K562 (cell line): ENCODE measurements at regions not wholly inside any gene's neighbourhood (a gene's known extent, or its start where the extent isn't known, plus 50 kb on each side); places are given as distances from the start of the nearest gene placed in this dataset.

Source experiments
- ATAC-seq: fragments of 200-7000 bp; cut with Tn5 transposase; 3 replicates; pipeline ENCODE4 v1.9.1; 2020; ENCODE audit warnings: moderate library complexity
- BruUV-seq: library from RNA; stranded (reverse); fragments of 400-500 nt; replicated peaks from 2 replicates; lab custom pipeline; 2021; lab: Mats Ljungman, UMichigan
- CTCF ChIA-PET: fragments of 300-600 bp; formaldehyde crosslinking; extraction: SDS; loops from one replicate; lab custom pipeline; 2021; ENCODE audit warnings: low intra/inter-chr PET ratio; lab: Yijun Ruan, JAX
- POLR2A ChIA-PET: fragments of 300-600, 350-650 bp; sonication (Branson Sonifier 250); formaldehyde crosslinking; extraction: SDS; loops from one replicate; lab custom pipeline; 2021; ENCODE audit warnings: antibody characterized with exemption, inconsistent platforms; lab: Yijun Ruan, JAX
- DNase-seq, 4 experiments: peaks; one replicate each; pipeline versions ENCODE4 v3.0.0 to v3.0.0-alpha.2; 2011 to 2018; ENCODE audit warnings: low spot score in 3 of 4, mixed read lengths in 3 of 4; ENCODE audit errors: extremely low read depth in 1 of 4
- FAIRE-seq: peaks from 2 replicates; lab custom pipeline; 2011; peaks lifted over from hg19 to GRCh38; lab: Jason Lieb, UNC
- H2AFZ ChIP-seq: 2 replicates; pipeline ENCODE4 v1.6.0; 2011; ENCODE audit warnings: low read depth, low read length, control low read depth, inconsistent platforms
- H3K27ac ChIP-seq: fragments of 200-600 bp; 3 replicates; pipeline ENCODE4 v1.8.0; 2011; ENCODE audit warnings: low read depth, mild to moderate bottlenecking, control low read depth, inconsistent platforms, low read length, moderate library complexity, mixed read lengths; ENCODE audit errors: extremely low read depth
- H3K27me3 ChIP-seq, 2 experiments: fragments of 300-600 bp in 1 of 2; 2 replicates in 1 of 2; 3 replicates in 1 of 2; pipeline versions ENCODE4 v1.6.0 to v1.8.0; 2011; ENCODE audit warnings: inconsistent platforms in 2 of 2, low read length in 2 of 2, mild to moderate bottlenecking in 1 of 2, mixed read lengths in 1 of 2, moderate library complexity in 1 of 2; ENCODE audit not compliant: control insufficient read depth in 2 of 2, insufficient read depth in 2 of 2
- H3K36me3 ChIP-seq: fragments of 300-600 bp; 3 replicates; pipeline ENCODE4 v1.8.0; 2011; ENCODE audit warnings: mild to moderate bottlenecking, low read length, inconsistent platforms; ENCODE audit not compliant: control insufficient read depth, insufficient read depth
- H3K4me1 ChIP-seq, 2 experiments: fragments of 200-600 bp in 1 of 2; replicated peaks in 1 of 2; 2 replicates in 1 of 2; 3 replicates in 1 of 2; pipeline versions ENCODE4 v1.5.1 to v1.8.0; 2011; ENCODE audit warnings: inconsistent platforms in 2 of 2, low read length in 2 of 2, mild to moderate bottlenecking in 1 of 2, mixed read lengths in 1 of 2, moderate library complexity in 1 of 2; ENCODE audit not compliant: control insufficient read depth in 2 of 2, insufficient read depth in 2 of 2
- H3K4me2 ChIP-seq: 2 replicates; pipeline ENCODE4 v1.6.1; 2011; ENCODE audit warnings: low read length, control low read depth, inconsistent platforms, mixed read lengths; ENCODE audit not compliant: insufficient read depth
- H3K4me3 ChIP-seq: fragments of 200-600 bp; sonication (generic), shearing (Covaris generic); 2 replicates; pipeline ENCODE4 v1.5.1; 2016; ENCODE audit warnings: control low read depth, inconsistent platforms
- H3K79me2 ChIP-seq: fragments of 200-600 bp; 3 replicates; pipeline ENCODE4 v1.8.0; 2011; ENCODE audit warnings: low read length, inconsistent platforms; ENCODE audit not compliant: control insufficient read depth, insufficient read depth
- H3K9ac ChIP-seq, 2 experiments: 2 replicates each; pipeline versions ENCODE4 v1.6.0 to v1.6.1; 2011; ENCODE audit warnings: low read depth in 2 of 2, low read length in 2 of 2, control low read depth in 1 of 2, inconsistent platforms in 1 of 2, mild to moderate bottlenecking in 1 of 2, mixed read lengths in 1 of 2; ENCODE audit not compliant: insufficient read depth in 1 of 2
- H3K9me1 ChIP-seq: one replicate; pipeline ENCODE4 v1.6.0; 2011; ENCODE audit warnings: inconsistent platforms, mild to moderate bottlenecking, low read length, moderate library complexity; ENCODE audit not compliant: control insufficient read depth, insufficient read depth
- H3K9me3 ChIP-seq: replicated peaks from 2 replicates; pipeline ENCODE4 v1.5.1; 2011; ENCODE audit warnings: low read depth, low read length, inconsistent platforms; ENCODE audit not compliant: control insufficient read depth, insufficient read depth
- H4K20me1 ChIP-seq: replicated peaks from 2 replicates; pipeline ENCODE4 v1.6.1; 2011; ENCODE audit warnings: low read length, inconsistent platforms, mixed read lengths; ENCODE audit not compliant: control insufficient read depth, insufficient read depth
- HOMEZ ChIP-seq: fragments of 250-450 bp; sonication (Bioruptor Pico); IDR thresholded peaks from 2 replicates; pipeline ENCODE4 v1.4.0; 2020; ENCODE audit warnings: mild to moderate bottlenecking, moderate library complexity
- LARP7 ChIP-seq: fragments of 450-650 bp; IDR thresholded peaks from 2 replicates; pipeline ENCODE4 v1.6.1; 2016
- MLLT1 ChIP-seq, 2 experiments: fragments of 450-650 bp; IDR thresholded peaks; 2 replicates each; pipeline ENCODE4 v1.6.1; 2016
- SRF ChIP-seq, 2 experiments: fragments of 250-450, 450-650 bp in 1 of 2; sonication (Bioruptor Pico) in 1 of 2; sonication (generic) in 1 of 2; formaldehyde crosslinking; IDR thresholded peaks; 2 replicates each; pipeline versions ENCODE4 v1.5.0 to v1.5.1; 2020 to 2022; ENCODE audit warnings: mild to moderate bottlenecking in 1 of 2, missing genetic modification reagents in 1 of 2
- THRAP3 ChIP-seq: fragments of 450-650 bp; IDR thresholded peaks from 2 replicates; pipeline ENCODE4 v1.6.1; 2016; ENCODE audit warnings: mild to moderate bottlenecking, inconsistent platforms, borderline replicate concordance
- ZNF23 ChIP-seq: fragments of 250-450 bp; sonication (Bioruptor Pico); IDR thresholded peaks from 2 replicates; pipeline ENCODE4 v1.4.0; 2020; ENCODE audit warnings: mild to moderate bottlenecking
- ZNF384 ChIP-seq: IDR thresholded peaks from 2 replicates; pipeline ENCODE4 v1.6.1; 2012; ENCODE audit warnings: low read depth, low read length, improper control_type of control experiment
- WGBS: fragments of 100-300 bp; shearing (Covaris generic); methylation state at CpG from one replicate; pipeline ENCODE4 v1.1.6; 2016; ENCODE audit warnings: low coverage, mixed read lengths; ENCODE audit not compliant: insufficient coverage; ENCODE audit errors: missing lambda C conversion rate; 5-methylcytosine and 5-hydroxymethylcytosine counted together
- in situ Hi-C: fragments of 300-500 bp; cut with MboI; formaldehyde crosslinking; loops from 4 replicates; pipeline ENCODE4 v1.15.0; 2018; ENCODE audit warnings: inconsistent platforms, mixed read lengths
- intact Hi-C: fragments of 100-400 bp; cut with micrococcal nuclease; formaldehyde crosslinking; loops from 2 replicates; pipeline ENCODE4 v1.14.2; 2022
- TF ChIP-seq, protein P1 (sequence below): fragments of 250-450 bp; sonication (Bioruptor Pico); IDR thresholded peaks from 2 replicates; pipeline ENCODE4 v1.4.0; 2020
- TF ChIP-seq, protein P2 (sequence below): fragments of 250-450 bp; sonication (Bioruptor Pico); IDR thresholded peaks from 2 replicates; pipeline ENCODE4 v1.8.0; 2022; ENCODE audit warnings: moderate library complexity, mild to moderate bottlenecking, inconsistent platforms
- TF ChIP-seq, protein P3 (sequence below): sonication (generic); formaldehyde crosslinking; IDR thresholded peaks from 2 replicates; pipeline ENCODE4 v1.8.0; 2022; ENCODE audit warnings: missing genetic modification reagents, mild to moderate bottlenecking, moderate library complexity, borderline replicate concordance

GRCh38 chr15:95457520-95457919 lies 873.0 kb upstream of the NR2F2 start (continued):
- TF ChIP-seq MLLT1 (IDR thresholded peaks at IDR 0.05) (no peak), LARP7 (no peak)

DNA sequence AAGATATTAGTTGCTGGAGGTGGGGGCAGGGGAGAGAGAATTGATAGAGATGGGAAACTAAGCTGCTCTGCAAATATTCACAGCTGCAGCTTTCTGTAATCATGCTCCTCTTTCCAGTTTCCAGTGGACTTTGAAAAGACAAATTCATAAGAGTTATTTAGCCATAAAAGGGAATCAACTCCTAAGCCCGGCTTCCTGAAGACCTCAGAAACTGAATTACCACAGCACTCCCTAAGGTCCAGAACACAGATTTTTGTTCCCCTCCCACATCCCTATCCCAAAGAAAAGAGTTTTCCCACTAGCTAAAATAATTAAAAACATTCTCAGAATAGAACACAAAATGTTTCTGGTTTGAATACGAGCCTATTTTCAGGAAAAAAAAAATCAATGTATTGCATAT lies 871.8 kb upstream of the NR2F2 start:
- BruUV-seq, result no TSS peak
- H3K9me3 ChIP-seq, result no peaks in the 10 kb centered on the region
- intact Hi-C loops (no loop called here), in situ Hi-C loops (no loop called here)
- H3K79me2 ChIP-seq, result no peaks in the 10 kb centered on the region
- H3K4me2 ChIP-seq, result no peak overlapping the region
- no peak overlapping the region for H3K9ac ChIP-seq
- H2AFZ ChIP-seq, result no peak overlapping the region
- H3K27ac ChIP-seq, result no peak overlapping the region
- no peaks in the 10 kb centered on the region for H3K9me1 ChIP-seq
- WGBS, result 0% methylated on average over 2 of the region's 2 CpGs
- H3K4me1 ChIP-seq, result no peaks in the 10 kb centered on the region
- POLR2A ChIA-PET, result no interaction called here
- H3K27me3 ChIP-seq, result peaks cover 2 to 4% of the 10 kb centered on the region in 2 experiments; a peak in 3 of 5 replicates
- TF ChIP-seq SRF (CRISPR knock-in tag; IDR thresholded peaks at IDR 0.05) (no peak), HOMEZ (CRISPR knock-in tag) (no peak), ZNF384 (no peak), THRAP3 (no peak), ZNF23 (CRISPR knock-in tag) (no peak)
- TF ChIP-seq, protein P1, sequence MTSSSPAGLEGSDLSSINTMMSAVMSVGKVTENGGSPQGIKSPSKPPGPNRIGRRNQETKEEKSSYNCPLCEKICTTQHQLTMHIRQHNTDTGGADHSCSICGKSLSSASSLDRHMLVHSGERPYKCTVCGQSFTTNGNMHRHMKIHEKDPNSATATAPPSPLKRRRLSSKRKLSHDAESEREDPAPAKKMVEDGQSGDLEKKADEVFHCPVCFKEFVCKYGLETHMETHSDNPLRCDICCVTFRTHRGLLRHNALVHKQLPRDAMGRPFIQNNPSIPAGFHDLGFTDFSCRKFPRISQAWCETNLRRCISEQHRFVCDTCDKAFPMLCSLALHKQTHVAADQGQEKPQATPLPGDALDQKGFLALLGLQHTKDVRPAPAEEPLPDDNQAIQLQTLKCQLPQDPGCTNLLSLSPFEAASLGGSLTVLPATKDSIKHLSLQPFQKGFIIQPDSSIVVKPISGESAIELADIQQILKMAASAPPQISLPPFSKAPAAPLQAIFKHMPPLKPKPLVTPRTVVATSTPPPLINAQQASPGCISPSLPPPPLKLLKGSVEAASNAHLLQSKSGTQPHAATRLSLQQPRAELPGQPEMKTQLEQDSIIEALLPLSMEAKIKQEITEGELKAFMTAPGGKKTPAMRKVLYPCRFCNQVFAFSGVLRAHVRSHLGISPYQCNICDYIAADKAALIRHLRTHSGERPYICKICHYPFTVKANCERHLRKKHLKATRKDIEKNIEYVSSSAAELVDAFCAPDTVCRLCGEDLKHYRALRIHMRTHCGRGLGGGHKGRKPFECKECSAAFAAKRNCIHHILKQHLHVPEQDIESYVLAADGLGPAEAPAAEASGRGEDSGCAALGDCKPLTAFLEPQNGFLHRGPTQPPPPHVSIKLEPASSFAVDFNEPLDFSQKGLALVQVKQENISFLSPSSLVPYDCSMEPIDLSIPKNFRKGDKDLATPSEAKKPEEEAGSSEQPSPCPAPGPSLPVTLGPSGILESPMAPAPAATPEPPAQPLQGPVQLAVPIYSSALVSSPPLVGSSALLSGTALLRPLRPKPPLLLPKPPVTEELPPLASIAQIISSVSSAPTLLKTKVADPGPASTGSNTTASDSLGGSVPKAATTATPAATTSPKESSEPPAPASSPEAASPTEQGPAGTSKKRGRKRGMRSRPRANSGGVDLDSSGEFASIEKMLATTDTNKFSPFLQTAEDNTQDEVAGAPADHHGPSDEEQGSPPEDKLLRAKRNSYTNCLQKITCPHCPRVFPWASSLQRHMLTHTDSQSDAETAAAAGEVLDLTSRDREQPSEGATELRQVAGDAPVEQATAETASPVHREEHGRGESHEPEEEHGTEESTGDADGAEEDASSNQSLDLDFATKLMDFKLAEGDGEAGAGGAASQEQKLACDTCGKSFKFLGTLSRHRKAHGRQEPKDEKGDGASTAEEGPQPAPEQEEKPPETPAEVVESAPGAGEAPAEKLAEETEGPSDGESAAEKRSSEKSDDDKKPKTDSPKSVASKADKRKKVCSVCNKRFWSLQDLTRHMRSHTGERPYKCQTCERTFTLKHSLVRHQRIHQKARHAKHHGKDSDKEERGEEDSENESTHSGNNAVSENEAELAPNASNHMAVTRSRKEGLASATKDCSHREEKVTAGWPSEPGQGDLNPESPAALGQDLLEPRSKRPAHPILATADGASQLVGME (CRISPR knock-in tag), result no peak
- TF ChIP-seq, protein P2, sequence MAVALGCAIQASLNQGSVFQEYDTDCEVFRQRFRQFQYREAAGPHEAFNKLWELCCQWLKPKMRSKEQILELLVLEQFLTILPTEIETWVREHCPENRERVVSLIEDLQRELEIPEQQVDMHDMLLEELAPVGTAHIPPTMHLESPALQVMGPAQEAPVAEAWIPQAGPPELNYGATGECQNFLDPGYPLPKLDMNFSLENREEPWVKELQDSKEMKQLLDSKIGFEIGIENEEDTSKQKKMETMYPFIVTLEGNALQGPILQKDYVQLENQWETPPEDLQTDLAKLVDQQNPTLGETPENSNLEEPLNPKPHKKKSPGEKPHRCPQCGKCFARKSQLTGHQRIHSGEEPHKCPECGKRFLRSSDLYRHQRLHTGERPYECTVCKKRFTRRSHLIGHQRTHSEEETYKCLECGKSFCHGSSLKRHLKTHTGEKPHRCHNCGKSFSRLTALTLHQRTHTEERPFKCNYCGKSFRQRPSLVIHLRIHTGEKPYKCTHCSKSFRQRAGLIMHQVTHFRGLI, result no peak
- TF ChIP-seq, protein P3, sequence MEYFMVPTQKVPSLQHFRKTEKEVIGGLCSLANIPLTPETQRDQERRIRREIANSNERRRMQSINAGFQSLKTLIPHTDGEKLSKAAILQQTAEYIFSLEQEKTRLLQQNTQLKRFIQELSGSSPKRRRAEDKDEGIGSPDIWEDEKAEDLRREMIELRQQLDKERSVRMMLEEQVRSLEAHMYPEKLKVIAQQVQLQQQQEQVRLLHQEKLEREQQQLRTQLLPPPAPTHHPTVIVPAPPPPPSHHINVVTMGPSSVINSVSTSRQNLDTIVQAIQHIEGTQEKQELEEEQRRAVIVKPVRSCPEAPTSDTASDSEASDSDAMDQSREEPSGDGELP (CRISPR knock-in tag), result no peak
- no peaks in the 10 kb centered on the region for H4K20me1 ChIP-seq
- no peaks in the 10 kb centered on the region for H3K36me3 ChIP-seq
- DNase-seq (no peak), ATAC-seq (no peak), FAIRE-seq (no peak)
- H3K4me3 ChIP-seq, result no peak overlapping the region
- CTCF ChIA-PET, result no interaction called here
